ENCODE measurements at regions not wholly inside any gene's neighbourhood (a gene's known extent, or its start where the extent isn't known, plus 50 kb on each side); places are given as distances from the start of the nearest gene placed in this dataset.
"Not testable (repeated sequence)": the region's sequence is repeated elsewhere in the genome, so short reads cannot be mapped to it uniquely, and the experiment has no call there.

DNA sequence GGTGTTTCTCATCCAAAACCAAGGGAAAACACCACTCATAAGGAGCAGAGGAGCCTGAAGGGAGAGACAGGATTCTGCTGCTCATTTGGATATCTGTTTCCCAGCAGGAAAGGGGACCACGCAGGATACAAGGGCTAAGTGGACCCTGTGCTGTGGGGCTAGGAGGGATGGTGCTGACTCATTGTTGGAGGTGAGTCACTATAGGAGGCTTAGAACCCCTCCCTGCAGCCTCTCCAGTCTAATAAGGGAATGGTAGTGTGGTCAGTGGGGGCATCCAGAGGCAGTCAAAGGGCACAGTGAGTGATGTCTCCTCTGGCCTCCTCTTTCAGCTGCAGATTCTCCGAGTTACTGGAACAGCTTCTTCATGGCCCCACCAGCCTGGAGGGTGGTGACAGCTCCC lies 442.3 kb downstream of the TUBA3C start:
- no peaks in the 10 kb centered on the region for H3K36me3 Mint-ChIP-seq (ENCODE audit: low read depth)
- H3K27me3 Mint-ChIP-seq (ENCODE audit: low read depth), result no peaks in the 10 kb centered on the region
- no peak overlapping the region for H3K4me3 Mint-ChIP-seq
- no peak overlapping the region for H3K27ac Mint-ChIP-seq
- TF ChIP-seq, protein P1, sequence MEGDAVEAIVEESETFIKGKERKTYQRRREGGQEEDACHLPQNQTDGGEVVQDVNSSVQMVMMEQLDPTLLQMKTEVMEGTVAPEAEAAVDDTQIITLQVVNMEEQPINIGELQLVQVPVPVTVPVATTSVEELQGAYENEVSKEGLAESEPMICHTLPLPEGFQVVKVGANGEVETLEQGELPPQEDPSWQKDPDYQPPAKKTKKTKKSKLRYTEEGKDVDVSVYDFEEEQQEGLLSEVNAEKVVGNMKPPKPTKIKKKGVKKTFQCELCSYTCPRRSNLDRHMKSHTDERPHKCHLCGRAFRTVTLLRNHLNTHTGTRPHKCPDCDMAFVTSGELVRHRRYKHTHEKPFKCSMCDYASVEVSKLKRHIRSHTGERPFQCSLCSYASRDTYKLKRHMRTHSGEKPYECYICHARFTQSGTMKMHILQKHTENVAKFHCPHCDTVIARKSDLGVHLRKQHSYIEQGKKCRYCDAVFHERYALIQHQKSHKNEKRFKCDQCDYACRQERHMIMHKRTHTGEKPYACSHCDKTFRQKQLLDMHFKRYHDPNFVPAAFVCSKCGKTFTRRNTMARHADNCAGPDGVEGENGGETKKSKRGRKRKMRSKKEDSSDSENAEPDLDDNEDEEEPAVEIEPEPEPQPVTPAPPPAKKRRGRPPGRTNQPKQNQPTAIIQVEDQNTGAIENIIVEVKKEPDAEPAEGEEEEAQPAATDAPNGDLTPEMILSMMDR (IDR thresholded peaks at IDR 0.05; ENCODE audit: unreplicated experiment in 3 of 3), result no peak
- H3K4me1 Mint-ChIP-seq, result no peaks in the 10 kb centered on the region
- H3K9me3 Mint-ChIP-seq, result peaks cover 38% of the 10 kb centered on the region

DNA sequence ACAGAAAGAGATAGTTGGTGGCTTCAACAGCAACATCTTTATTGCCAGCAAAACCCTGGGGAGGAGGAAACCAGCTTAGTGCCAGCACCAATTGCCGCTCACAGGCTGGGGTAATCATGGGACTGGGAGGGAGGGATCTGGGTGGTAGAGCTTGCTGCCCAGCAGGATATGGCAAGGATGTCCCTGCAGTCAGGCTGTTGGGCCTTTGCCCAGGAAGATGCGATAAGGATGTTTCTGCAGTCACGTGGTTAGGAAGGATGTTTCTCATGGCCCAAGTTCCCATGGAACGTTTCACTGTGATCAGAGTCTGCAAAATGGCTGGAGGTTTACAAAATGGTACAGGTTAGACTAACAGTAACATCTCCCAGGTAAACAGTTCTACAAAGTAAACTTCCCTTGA lies 443.5 kb downstream of the TUBA3C start:
- not testable (repeated sequence) for H3K27ac Mint-ChIP-seq; H3K4me3 Mint-ChIP-seq; H3K4me1 Mint-ChIP-seq; H3K27me3 Mint-ChIP-seq (ENCODE audit: low read depth); H3K36me3 Mint-ChIP-seq (ENCODE audit: low read depth)
- H3K9me3 Mint-ChIP-seq, result peaks cover 36% of the 10 kb centered on the region

DNA sequence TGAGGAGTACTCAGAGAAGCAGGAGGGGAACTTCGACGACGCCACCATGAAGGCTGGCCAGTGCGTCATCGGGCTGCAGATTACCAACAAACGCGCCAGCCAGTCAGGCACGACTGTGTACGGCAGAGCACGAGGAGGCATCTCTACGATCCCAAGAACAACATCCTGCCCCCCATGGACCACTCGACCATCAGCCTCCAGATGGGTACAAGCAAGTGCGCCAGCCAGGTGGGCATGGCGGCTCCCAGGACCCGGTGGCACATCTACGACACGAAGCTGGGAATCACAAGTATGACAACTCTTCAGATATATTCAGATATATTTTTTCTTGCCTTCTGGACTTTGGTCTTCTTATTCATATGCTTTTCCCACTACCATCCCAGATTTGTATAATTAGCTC lies 454.5 kb downstream of the TUBA3C start:
- H3K36me3 Mint-ChIP-seq (ENCODE audit: low read depth); H3K27ac Mint-ChIP-seq; H3K4me3 Mint-ChIP-seq; H3K4me1 Mint-ChIP-seq; H3K27me3 Mint-ChIP-seq (ENCODE audit: low read depth): not testable (repeated sequence)
- H3K9me3 Mint-ChIP-seq, result peaks cover 36% of the 10 kb centered on the region

DNA sequence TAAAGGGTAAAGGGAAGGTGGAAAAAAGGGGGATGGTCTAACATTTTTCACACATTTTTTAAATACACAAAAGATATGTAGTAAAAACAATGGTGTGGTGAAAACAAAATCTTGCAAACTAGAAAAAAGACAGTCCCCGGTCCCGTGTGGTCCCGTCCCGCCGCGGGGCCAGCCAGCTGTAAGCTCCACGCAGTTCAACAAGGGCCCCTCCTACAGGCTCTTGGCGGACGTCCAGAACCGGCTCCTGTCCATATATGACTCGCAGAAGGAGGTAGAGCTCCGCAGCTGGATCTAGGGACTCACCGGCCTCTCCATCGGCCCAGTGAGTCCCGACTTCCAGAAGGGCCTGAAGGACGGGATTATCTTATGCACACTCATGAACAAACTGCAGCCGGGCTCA lies 455.1 kb downstream of the TUBA3C start:
- not testable (repeated sequence) for H3K36me3 Mint-ChIP-seq (ENCODE audit: low read depth); H3K4me1 Mint-ChIP-seq; H3K27me3 Mint-ChIP-seq (ENCODE audit: low read depth); H3K4me3 Mint-ChIP-seq; H3K27ac Mint-ChIP-seq
- peaks cover 38% of the 10 kb centered on the region for H3K9me3 Mint-ChIP-seq

DNA sequence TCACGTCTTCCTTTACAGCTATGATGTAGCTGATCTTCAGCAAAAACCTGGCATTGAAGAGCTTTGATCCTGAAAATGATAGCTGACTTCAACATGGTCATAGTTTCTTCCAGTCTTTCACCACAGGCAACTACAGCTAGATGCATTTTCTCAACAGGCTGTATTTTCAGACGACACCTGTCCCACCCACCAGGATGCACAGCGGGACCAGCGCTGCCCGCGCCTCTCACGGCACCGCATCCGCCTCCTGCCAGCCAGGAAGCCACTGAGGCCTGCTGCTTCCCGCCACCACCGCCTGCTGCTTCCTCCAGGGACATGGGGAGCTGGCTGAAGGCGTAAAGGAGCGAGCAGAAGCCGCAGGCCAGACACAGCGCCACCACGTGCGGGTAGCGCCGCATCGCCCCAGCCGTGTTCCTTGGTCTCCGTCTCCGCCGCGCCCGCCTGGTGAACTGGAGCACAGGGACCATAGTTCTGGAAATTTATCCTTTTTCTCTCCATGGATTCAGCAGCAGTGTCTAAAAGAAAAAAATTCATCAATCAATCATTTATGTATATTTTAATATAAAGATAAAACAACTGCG lies 456.3 kb downstream of the TUBA3C start:
- H3K4me3 Mint-ChIP-seq, result not testable (repeated sequence)

DNA sequence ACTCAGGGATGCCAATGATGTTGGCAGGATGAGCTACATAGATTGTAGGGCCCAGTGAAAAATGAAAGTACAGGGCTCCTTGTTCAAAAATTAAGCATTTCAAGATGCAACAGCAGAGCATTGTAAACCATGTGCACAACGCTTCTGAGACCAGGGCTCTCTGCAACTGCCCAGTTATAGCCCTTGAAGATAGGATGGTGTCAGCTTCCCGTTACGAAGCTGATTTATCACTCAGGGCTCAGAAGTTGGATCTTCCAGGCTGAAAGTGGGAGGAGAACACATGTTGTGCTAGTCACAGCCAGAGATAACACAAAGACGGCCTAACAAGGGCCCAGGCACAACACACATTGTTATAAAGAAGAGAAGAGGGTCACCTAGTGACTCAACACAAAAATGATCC lies 466.7 kb downstream of the TUBA3C start:
- Mint-ChIP-seq H3K4me1 (no peaks in the 10 kb centered on the region), H3K4me3 (no peak overlapping the region), H3K9me3 (peaks cover 49% of the 10 kb centered on the region), H3K27me3 (ENCODE audit: low read depth) (no peaks in the 10 kb centered on the region), H3K27ac (no peak overlapping the region), H3K36me3 (ENCODE audit: low read depth) (peaks cover 3% of the 10 kb centered on the region)
- TF ChIP-seq, protein P1 (IDR thresholded peaks at IDR 0.05; ENCODE audit: unreplicated experiment in 3 of 3), result no peak

More for the DNA sequence above, 456.3 kb downstream of the TUBA3C start:
- not testable (repeated sequence) for H3K27me3 Mint-ChIP-seq (ENCODE audit: low read depth); H3K36me3 Mint-ChIP-seq (ENCODE audit: low read depth); H3K4me1 Mint-ChIP-seq; H3K27ac Mint-ChIP-seq
- peaks cover 36% of the 10 kb centered on the region for H3K9me3 Mint-ChIP-seq

DNA sequence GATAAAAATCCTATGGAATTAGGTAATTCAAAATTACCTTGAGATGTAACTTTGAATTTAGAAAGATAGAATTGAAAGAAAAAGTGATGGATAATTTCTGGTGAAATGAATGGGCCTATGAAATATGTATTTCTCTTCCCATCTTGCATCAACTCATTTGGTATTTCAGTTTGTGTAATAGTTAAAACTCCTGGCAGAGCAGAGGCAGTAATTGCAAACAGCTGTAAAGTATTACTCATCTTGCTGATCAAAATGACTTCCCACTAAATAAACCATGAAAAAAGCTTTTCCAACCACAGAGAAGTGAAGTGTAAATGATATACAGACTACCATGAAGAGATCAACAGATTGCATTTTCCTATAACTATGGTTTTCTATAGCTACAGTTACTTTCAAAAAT lies 471.0 kb downstream of the TUBA3C start:
- not testable (repeated sequence) for H3K36me3 Mint-ChIP-seq (ENCODE audit: low read depth); H3K4me3 Mint-ChIP-seq; H3K27me3 Mint-ChIP-seq (ENCODE audit: low read depth); H3K4me1 Mint-ChIP-seq; H3K27ac Mint-ChIP-seq
- H3K9me3 Mint-ChIP-seq, result peaks cover 55% of the 10 kb centered on the region

DNA sequence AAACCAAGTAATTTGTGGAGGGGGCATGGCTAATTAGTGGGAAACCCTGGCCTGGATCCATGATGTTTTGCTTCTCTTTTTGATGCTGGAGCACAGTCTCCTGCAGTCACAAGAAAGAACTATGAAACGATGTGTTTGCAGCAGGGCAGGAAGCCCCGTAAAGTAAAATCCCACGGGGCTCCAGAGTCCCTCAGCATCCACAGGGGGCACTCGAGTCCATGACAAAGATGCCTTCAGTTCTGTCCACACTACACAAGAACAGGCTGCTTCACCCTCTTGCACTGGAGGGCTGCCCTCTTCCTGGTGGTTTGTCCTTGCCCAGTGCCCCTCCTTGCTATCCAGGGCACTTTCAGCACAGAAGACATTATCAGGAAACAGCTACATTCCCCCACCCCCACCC lies 475.1 kb downstream of the TUBA3C start:
- H3K9me3 Mint-ChIP-seq, result peaks cover 56% of the 10 kb centered on the region
- not testable (repeated sequence) for H3K4me1 Mint-ChIP-seq; H3K27me3 Mint-ChIP-seq (ENCODE audit: low read depth); H3K27ac Mint-ChIP-seq; H3K4me3 Mint-ChIP-seq; H3K36me3 Mint-ChIP-seq (ENCODE audit: low read depth)

DNA sequence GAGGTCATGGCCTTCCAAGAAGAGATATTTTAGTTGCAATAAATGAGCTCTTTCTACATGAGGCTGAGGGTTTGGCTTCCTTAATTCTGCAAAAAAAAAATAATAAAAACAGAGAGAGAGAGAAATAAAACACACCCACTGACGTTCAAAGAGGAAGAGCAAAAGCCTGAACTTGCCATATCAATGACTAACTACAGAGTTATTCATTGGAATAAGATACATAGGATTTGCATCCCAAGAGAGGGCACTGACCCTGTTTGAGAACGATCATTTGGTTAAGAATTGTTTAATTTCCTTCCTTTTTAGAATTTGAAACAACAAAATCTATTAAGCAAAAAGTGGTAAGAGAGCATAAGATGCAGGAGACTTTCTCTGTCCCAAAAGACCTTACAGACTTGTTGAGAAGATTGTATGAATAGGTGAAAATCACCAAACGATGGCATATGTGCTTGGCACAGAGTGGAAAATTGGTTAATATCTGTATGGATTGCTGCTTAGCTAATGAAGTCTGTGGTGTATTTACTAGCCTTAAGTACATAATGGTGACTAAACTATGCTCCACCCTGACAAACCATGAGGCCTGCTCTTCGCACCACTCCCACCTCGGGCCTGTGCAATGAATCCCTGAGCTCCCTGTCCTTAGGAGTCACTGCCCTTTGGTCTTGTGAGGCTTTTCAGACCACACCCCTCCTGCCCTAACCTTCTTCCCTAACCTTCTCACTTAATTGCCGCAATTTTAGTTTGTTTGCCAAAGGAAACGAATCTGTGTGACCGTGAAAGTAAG lies 479.0 kb downstream of the TUBA3C start:
- not testable (repeated sequence) for H3K36me3 Mint-ChIP-seq (ENCODE audit: low read depth); H3K27me3 Mint-ChIP-seq (ENCODE audit: low read depth); H3K4me1 Mint-ChIP-seq; H3K27ac Mint-ChIP-seq; H3K4me3 Mint-ChIP-seq
- peaks cover 50% of the 10 kb centered on the region for H3K9me3 Mint-ChIP-seq

DNA sequence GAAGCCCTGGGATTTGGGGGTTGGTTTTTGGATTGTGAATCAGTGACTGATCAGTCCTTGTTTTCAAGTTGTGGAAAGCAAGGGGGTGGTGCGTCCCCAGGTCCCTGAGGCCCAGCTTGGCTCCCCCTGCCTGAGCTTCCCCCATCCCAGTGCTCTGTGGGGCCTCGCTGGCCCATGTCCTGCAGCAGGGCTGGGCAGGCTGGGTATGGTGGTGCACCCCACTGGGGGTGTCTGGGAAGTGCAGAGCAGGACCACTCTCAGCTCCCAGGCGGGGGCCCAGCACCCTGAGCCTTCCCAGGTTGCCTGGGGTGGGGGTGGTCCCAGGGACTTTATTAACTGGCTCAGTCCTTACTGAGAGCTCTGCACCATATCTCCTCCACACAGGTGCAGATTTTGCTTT lies 483.3 kb downstream of the TUBA3C start:
- H3K27ac Mint-ChIP-seq; H3K27me3 Mint-ChIP-seq (ENCODE audit: low read depth); H3K4me1 Mint-ChIP-seq; H3K36me3 Mint-ChIP-seq (ENCODE audit: low read depth); H3K4me3 Mint-ChIP-seq: not testable (repeated sequence)
- peaks cover 35% of the 10 kb centered on the region for H3K9me3 Mint-ChIP-seq

DNA sequence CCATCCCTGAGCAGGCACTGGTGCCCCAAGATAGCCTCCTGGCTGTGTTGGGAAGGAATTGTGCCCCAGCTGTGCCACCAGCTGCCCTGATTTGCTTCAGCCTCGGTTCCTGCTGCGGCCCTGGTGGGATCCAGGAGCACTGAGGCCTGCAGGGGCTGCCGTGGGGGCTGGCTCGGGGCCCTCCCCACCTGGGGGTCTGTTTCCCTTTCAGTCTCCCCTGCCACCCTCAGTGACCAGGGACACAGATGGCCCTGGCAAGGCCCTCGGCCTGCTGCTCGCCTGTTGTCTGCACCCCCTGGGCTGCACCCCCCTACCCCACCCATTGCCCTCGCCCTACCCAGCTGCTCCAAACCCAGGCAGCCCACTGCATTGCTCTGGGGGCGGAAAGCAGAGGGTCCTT lies 483.8 kb downstream of the TUBA3C start:
- not testable (repeated sequence) for H3K4me1 Mint-ChIP-seq; H3K27me3 Mint-ChIP-seq (ENCODE audit: low read depth); H3K36me3 Mint-ChIP-seq (ENCODE audit: low read depth); H3K27ac Mint-ChIP-seq; H3K4me3 Mint-ChIP-seq
- peaks cover 30% of the 10 kb centered on the region for H3K9me3 Mint-ChIP-seq

DNA sequence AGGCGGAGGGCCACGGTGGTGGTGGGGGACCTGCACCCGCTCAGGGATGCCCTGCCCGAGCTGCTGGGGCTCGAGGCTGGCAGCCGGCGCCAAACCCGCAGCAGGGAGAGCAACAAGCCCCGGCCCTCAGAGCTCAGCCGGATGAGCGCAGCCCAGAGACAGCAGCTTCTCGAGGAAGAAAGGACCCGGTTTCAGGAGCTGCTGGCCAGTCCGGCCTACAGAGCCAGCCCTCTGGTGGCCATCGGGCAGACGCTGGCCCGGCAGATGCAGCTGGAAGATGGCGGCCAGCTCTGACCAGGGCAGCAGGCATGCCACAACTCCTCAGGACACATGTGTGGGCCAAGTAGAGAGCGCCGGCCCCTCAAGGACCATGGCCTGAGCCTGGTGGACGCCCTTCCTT lies 484.4 kb downstream of the TUBA3C start:
- peaks cover 29% of the 10 kb centered on the region for H3K9me3 Mint-ChIP-seq
- not testable (repeated sequence) for H3K36me3 Mint-ChIP-seq (ENCODE audit: low read depth); H3K4me3 Mint-ChIP-seq; H3K27me3 Mint-ChIP-seq (ENCODE audit: low read depth); H3K27ac Mint-ChIP-seq; H3K4me1 Mint-ChIP-seq

DNA sequence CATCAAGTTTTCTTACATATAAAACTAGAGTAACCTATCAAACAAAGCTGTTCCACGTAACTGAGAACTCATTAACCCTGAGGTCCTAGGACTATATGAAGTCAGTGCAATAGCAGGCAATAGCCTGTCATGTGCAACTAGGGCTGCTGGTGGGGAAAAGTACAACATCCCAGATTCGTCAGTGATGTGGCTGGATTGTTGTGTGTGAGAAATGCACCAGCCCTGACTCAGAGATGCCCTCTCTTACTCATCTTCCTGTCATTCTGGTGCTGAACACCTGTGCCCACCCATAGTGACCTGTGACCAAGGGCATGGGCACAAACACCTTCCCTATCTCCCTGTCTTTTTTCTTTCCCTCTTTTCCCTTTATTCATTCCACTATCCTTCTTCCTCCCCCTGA lies 504.2 kb downstream of the TUBA3C start:
- not testable (repeated sequence) for H3K27ac Mint-ChIP-seq; H3K4me1 Mint-ChIP-seq; H3K4me3 Mint-ChIP-seq; H3K27me3 Mint-ChIP-seq (ENCODE audit: low read depth); H3K36me3 Mint-ChIP-seq (ENCODE audit: low read depth)
- H3K9me3 Mint-ChIP-seq, result peaks cover 15% of the 10 kb centered on the region
